Heart left ventricle (tissue), 13 donors: ENCODE measurements at regions not wholly inside any gene's neighbourhood (a gene's known extent, or its start where the extent isn't known, plus 50 kb on each side); places are given as distances from the start of the nearest gene placed in this dataset.

ENCODE experiments used
- POLR2A ChIP-seq, 2 donors: fragments of 450-650 bp; IDR thresholded peaks; one replicate each; pipeline ENCODE4 v1.6.1; 2017; ENCODE audit warnings: antibody characterized with exemption in 2 of 2, mild to moderate bottlenecking in 2 of 2, moderate library complexity in 2 of 2
- TF ChIP-seq, protein P1 (sequence below), 12 donors: fragments of 200-600 bp; sonication (generic) in 4 of 12; IDR thresholded peaks; one replicate each; pipeline versions ENCODE4 v1.5.0 to v1.8.0; 2018 to 2022; ENCODE audit warnings: antibody characterized with exemption in 12 of 12, mild to moderate bottlenecking in 5 of 12
- donor health status: ischemic (EF 13 %, LVEDD 7.1; RV severe dilation, severe dysfunction).
- donor health status: DM: no; HTN: yes; CAD: no.
- donor health status: DM: no; HTN: no; CAD: no.
- donor health status: ischemic (EF 25% LVEDD 6.9; RV normal size, moderate dysfunction).
- donor health status: ischemic (EF 25% LVEDD 5.7; RV mildly dilated, moderate dysfunction).
- donor health status: ischemic (EF 35%, LVEDD 5.7; RV mildly dilated, moderate dysfunction).
- donor health status: nonischemic (EF 11% LVEDD 7.7; RV severe dilation, severe dysfunction).
- donor health status: DM: yes; HTN: yes; CAD: no.
- donor health status: PGD.
- donor health status: ischemic (EF 29% LVEDD 5.4; RV normal size, mild dysfunction).
- donor health status: nonischemic (EF 23%, LVEDD 6.1; RV moderate dilation, normal function).

DNA sequence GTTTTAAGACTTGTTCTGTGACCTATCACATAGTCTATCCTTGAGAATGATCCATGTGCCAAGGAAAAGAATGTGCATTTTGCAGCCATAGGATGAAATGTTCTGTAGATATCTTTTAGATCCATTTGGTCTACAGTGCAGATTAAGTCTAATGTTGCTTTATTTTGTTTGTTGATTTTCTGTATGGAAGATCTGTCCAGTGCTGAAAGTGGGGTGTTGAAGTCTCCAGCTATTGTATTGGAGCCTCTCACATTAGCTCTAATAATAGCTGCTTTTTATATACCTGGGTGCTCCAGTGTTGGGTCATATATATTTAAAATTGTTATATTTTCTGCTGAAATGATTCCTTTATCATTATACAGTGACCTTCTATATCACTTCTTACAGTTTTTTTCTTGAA is 155.6 kb upstream of the MON1B start:
- TF ChIP-seq, protein P1, sequence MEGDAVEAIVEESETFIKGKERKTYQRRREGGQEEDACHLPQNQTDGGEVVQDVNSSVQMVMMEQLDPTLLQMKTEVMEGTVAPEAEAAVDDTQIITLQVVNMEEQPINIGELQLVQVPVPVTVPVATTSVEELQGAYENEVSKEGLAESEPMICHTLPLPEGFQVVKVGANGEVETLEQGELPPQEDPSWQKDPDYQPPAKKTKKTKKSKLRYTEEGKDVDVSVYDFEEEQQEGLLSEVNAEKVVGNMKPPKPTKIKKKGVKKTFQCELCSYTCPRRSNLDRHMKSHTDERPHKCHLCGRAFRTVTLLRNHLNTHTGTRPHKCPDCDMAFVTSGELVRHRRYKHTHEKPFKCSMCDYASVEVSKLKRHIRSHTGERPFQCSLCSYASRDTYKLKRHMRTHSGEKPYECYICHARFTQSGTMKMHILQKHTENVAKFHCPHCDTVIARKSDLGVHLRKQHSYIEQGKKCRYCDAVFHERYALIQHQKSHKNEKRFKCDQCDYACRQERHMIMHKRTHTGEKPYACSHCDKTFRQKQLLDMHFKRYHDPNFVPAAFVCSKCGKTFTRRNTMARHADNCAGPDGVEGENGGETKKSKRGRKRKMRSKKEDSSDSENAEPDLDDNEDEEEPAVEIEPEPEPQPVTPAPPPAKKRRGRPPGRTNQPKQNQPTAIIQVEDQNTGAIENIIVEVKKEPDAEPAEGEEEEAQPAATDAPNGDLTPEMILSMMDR (IDR thresholded peaks at IDR 0.05): no peak
- no peak for TF ChIP-seq POLR2A (IDR thresholded peaks at IDR 0.05)
